ENCODE measurements at regions not wholly inside any gene's neighbourhood (a gene's known extent, or its start where the extent isn't known, plus 50 kb on each side); places are given as distances from the start of the nearest gene placed in this dataset.
"Not testable (repeated sequence)": the region's sequence is repeated elsewhere in the genome, so short reads cannot be mapped to it uniquely, and the experiment has no call there.

DNA sequence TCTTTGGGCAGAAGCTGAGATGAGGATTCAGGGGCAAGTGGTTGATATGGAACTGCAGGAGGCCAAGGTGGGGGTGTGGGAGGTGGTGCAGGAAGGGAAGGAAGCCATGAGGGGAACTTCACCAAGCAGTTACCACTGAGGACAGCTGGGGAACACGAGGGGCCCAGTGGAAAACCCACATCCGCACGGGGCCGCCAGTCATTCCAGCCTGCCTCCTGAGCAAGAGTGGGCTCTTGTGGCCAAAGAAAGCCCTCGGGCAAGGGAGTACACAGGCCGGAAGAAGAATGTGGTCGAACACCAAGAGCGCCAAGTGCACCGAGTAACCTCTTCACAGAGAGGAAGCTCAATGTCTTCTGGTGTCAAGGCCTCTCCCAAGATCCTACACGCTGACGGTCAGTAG lies 252.2 kb upstream of the FOXN3 start:
- no peak overlapping the region for H3K4me3 ChIP-seq
- TF ChIP-seq CTCF (conservative IDR thresholded peaks at IDR 0.05) = no peak
- no peak for TF ChIP-seq EZH2 (IDR thresholded peaks at IDR 0.05; ENCODE audit: low read depth)
- H3K36me3 ChIP-seq (ENCODE audit: low read depth) = no peaks in the 10 kb centered on the region
- H3K4me2 ChIP-seq = no peak overlapping the region
- no peaks in the 10 kb centered on the region for H3K79me2 ChIP-seq (ENCODE audit: low read depth)
- intact Hi-C loops (cut with micrococcal nuclease; ENCODE audit: unreplicated experiment) = no loop called here
- ChIA-PET CTCF (no interaction called here), POLR2A (ENCODE audit: unreplicated experiment) (no interaction called here)
- H3K9me2 ChIP-seq (ENCODE audit: insufficient read depth) = no peaks in the 10 kb centered on the region
- no peaks in the 10 kb centered on the region for H3K27me3 ChIP-seq (ENCODE audit: insufficient read depth, low read depth)
- H4K20me1 ChIP-seq (ENCODE audit: insufficient read depth) = no peaks in the 10 kb centered on the region
- DNase-seq = no peak
- no peaks in the 10 kb centered on the region for H3K4me1 ChIP-seq (replicated peaks; ENCODE audit: insufficient read depth)
- H3F3A ChIP-seq (ENCODE audit: insufficient read depth, low read depth) = no peaks in the 10 kb centered on the region
- no TSS peak for BruUV-seq (replicated peaks)
- no peak overlapping the region for H2AFZ ChIP-seq
- no peak overlapping the region for H3K27ac ChIP-seq
- H3K9me3 ChIP-seq (ENCODE audit: insufficient read depth, low read depth) = no peaks in the 10 kb centered on the region

DNA sequence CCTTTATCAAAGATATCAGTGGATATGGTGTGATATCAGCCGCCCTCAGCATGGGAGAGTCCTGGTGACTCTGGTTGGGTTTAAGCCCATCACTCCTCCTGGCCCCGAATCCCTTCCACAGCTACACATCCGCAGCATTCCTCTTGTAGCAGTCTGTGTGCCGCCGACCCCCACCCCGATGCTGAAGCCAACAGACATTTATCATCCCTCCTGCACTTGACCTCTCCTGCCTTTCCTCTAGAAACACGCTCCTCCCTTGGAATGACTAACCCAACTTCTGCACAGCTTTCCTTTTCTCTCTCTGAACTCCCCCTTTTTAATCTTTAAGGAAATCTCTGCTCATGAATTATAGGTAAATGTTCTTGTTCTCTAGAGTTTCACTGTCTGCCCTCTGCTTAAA lies 250.9 kb upstream of the FOXN3 start:
- Histone ChIP-seq H4K20me1 (ENCODE audit: insufficient read depth) (no peaks in the 10 kb centered on the region), H3K9me3 (ENCODE audit: insufficient read depth, low read depth) (no peaks in the 10 kb centered on the region), H3K27ac (no peak overlapping the region), H3K36me3 (ENCODE audit: low read depth) (no peaks in the 10 kb centered on the region), H2AFZ (no peak overlapping the region), H3K79me2 (ENCODE audit: low read depth) (no peaks in the 10 kb centered on the region), H3F3A (ENCODE audit: insufficient read depth, low read depth) (no peaks in the 10 kb centered on the region), H3K27me3 (ENCODE audit: insufficient read depth, low read depth) (peaks cover under 1% of the 10 kb centered on the region; the same call in 1 of the 2 replicates), H3K4me3 (no peak overlapping the region), H3K4me2 (no peak overlapping the region), H3K9me2 (ENCODE audit: insufficient read depth) (no peaks in the 10 kb centered on the region), H3K4me1 (replicated peaks; ENCODE audit: insufficient read depth) (no peaks in the 10 kb centered on the region)
- TF ChIP-seq EZH2 (IDR thresholded peaks at IDR 0.05; ENCODE audit: low read depth) (no peak), CTCF (conservative IDR thresholded peaks at IDR 0.05) (no peak)
- CTCF ChIA-PET = no interaction called here
- intact Hi-C loops (cut with micrococcal nuclease; ENCODE audit: unreplicated experiment) = no loop called here
- DNase-seq = no peak
- POLR2A ChIA-PET (ENCODE audit: unreplicated experiment) = no interaction called here
- BruUV-seq (replicated peaks) = no TSS peak

DNA sequence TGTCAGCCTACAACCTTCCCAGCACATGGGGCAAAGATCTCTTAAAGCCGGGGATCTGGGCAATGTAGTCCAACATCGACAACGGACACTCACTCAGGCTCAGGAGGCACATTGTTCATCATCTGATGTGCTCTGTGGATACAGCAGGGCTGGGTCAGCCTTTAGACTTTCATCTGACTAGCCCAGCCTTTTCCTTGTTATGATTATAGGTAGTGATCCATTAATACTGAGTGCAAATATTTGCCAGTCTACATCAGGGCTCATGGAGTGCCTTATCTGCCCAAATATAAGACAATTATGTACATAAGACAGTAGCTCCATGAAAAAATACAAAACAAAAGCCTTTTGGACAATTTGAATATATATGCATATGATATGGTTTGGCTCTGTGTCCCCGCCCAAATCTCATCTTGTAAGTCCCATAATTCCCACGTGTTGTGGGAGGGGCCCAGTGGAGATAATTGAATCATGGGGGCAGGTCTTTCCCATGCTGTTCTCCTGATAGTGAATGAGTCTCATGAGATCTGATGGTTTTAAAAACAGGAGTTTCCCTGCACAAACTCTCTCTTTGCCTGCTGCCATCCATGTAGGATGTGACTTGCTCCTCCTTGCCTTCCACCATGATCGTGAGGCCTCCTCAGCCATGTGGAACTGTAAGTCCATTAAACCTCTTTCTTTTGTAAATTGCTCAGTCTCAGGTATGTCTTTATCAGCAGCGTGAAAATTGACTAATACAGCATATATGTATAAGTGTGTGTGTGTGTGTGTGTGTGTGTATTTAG lies 248.5 kb upstream of the FOXN3 start:
- BruUV-seq (replicated peaks); CTCF ChIA-PET; H3K4me1 ChIP-seq (replicated peaks; ENCODE audit: insufficient read depth); H2AFZ ChIP-seq; H3K9me3 ChIP-seq (ENCODE audit: insufficient read depth, low read depth); H3K4me2 ChIP-seq; H3K27me3 ChIP-seq (ENCODE audit: insufficient read depth, low read depth); intact Hi-C loops (cut with micrococcal nuclease; ENCODE audit: unreplicated experiment); H3F3A ChIP-seq (ENCODE audit: insufficient read depth, low read depth); H3K9me2 ChIP-seq (ENCODE audit: insufficient read depth); POLR2A ChIA-PET (ENCODE audit: unreplicated experiment); H3K36me3 ChIP-seq (ENCODE audit: low read depth); H3K79me2 ChIP-seq (ENCODE audit: low read depth); H4K20me1 ChIP-seq (ENCODE audit: insufficient read depth); DNase-seq; H3K27ac ChIP-seq; H3K4me3 ChIP-seq: not testable (repeated sequence)

- no TSS peak for BruUV-seq (replicated peaks)
- Histone ChIP-seq H3K9me3 (ENCODE audit: insufficient read depth, low read depth) (no peaks in the 10 kb centered on the region), H3K9me2 (ENCODE audit: insufficient read depth) (no peaks in the 10 kb centered on the region), H3F3A (ENCODE audit: insufficient read depth, low read depth) (no peaks in the 10 kb centered on the region), H4K20me1 (ENCODE audit: insufficient read depth) (no peaks in the 10 kb centered on the region), H3K27ac (no peak overlapping the region), H2AFZ (no peak overlapping the region), H3K4me2 (no peak overlapping the region), H3K4me1 (replicated peaks; ENCODE audit: insufficient read depth) (no peaks in the 10 kb centered on the region), H3K27me3 (ENCODE audit: insufficient read depth, low read depth) (peaks cover 5% of the 10 kb centered on the region), H3K36me3 (ENCODE audit: low read depth) (no peaks in the 10 kb centered on the region), H3K4me3 (no peak overlapping the region), H3K79me2 (ENCODE audit: low read depth) (no peaks in the 10 kb centered on the region)
- ChIA-PET POLR2A (ENCODE audit: unreplicated experiment) (no interaction called here), CTCF (no interaction called here)
- intact Hi-C loops (cut with micrococcal nuclease; ENCODE audit: unreplicated experiment) = no loop called here
- DNase-seq = no peak
- no peak for TF ChIP-seq EZH2 (IDR thresholded peaks at IDR 0.05; ENCODE audit: low read depth)
These were observed 244.4 kb upstream of the FOXN3 start for GRCh38 chr14:89661392-89661791.

DNA sequence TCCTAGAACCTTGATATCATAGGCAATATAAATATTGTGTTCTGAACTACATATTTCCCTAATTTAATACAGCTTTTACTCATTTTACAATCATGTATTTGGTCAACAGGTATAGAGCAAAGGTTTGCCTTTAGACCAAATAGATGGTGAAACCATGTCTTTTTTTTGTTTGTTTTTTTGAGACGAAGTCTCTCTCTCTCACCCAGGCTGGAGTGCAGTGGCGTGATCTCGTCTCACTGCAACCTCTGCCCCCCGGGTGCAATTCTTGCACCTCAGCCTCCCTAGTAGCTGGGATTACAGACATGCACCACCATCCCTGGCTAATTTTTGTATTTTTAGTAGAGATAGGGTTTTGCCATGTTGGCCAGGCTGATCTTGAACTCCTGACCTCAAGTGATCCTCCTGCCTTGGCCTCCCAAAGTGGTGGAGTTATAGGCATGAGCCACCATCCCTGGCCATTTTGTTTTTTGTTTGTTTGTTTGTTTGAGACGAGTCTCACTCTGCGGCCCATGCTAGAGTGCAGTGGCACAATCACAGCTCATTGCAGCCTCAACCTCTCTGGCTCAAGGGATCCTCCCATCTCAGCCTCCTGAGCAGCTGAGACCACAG lies 243.7 kb upstream of the FOXN3 start:
- H3K4me2 ChIP-seq; H3K79me2 ChIP-seq (ENCODE audit: low read depth); H3K4me1 ChIP-seq (replicated peaks; ENCODE audit: insufficient read depth); intact Hi-C loops (cut with micrococcal nuclease; ENCODE audit: unreplicated experiment); H3K36me3 ChIP-seq (ENCODE audit: low read depth); H3K9me2 ChIP-seq (ENCODE audit: insufficient read depth); DNase-seq; H3K4me3 ChIP-seq; BruUV-seq (replicated peaks); H4K20me1 ChIP-seq (ENCODE audit: insufficient read depth); POLR2A ChIA-PET (ENCODE audit: unreplicated experiment); CTCF ChIA-PET; H3K27me3 ChIP-seq (ENCODE audit: insufficient read depth, low read depth); H3K9me3 ChIP-seq (ENCODE audit: insufficient read depth, low read depth); H3F3A ChIP-seq (ENCODE audit: insufficient read depth, low read depth); H3K27ac ChIP-seq; H2AFZ ChIP-seq: not testable (repeated sequence)
